GM13976 (cell line): ENCODE measurements at regions not wholly inside any gene's neighbourhood (a gene's known extent, or its start where the extent isn't known, plus 50 kb on each side); places are given as distances from the start of the nearest gene placed in this dataset.

Experiments used
- DNase-seq: peaks from one replicate; pipeline ENCODE4 v3.0.0; 2012; ENCODE audit warnings: low spot score
- CTCF ChIP-seq: IDR thresholded peaks from 2 replicates; pipeline ENCODE4 v1.5.1; 2012; ENCODE audit warnings: borderline replicate concordance, mild to moderate bottlenecking; ENCODE audit not compliant: insufficient read depth; ENCODE audit errors: extremely low read depth, missing control alignments, control extremely low read depth
- in situ Hi-C: fragments of 300-500 bp; cut with MboI; formaldehyde crosslinking; loops from one replicate; pipeline ENCODE4 v1.12.0; 2022; ENCODE audit warnings: low sequenced_read_pairs, mixed read lengths, inconsistent platforms; ENCODE audit not compliant: unreplicated experiment

DNA sequence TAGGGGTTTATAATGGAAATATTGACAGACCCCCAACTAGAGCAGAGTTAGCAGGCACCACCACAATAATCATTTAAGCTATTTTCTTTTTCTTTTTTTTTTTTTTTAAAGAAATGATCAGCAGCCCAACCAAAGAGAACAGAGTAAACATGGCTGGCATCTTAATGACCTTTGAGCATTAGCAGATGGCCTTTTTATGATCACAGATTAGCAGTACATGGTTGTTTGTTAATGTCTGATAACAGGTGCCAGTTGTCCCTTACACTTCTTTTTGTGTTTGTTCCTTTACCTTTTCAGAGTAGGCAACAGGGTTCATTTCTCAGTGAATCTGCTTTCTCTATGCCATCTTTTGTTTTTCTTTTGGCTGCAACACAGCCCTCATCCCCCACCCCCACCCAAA lies 747.0 kb downstream of the BCL11A start:
- DNase-seq, result no peak
- in situ Hi-C loops, result no loop called here
- TF ChIP-seq CTCF, result no peak

DNA sequence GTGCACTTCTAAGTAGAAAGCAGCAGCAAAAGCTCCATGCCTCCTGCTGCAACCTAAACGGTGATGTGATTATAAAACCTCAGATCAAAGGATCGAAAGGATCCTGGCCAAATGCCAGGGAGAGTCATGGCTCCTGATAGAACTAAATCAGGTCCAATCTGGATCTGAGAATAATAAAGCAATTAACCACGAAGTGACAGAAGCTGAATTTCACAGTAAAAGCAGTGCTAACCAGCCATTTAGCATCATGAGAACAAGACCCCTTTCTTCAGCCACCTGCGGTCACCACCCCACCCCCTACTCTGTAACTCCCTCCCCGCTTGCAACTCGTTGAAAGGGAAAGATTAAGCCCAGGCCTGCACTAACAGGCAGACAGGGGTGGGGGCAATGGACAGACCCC lies 748.7 kb downstream of the BCL11A start:
- in situ Hi-C loops, result no loop called here
- DNase-seq, result no peak
- no peak for TF ChIP-seq CTCF

- no peak for TF ChIP-seq CTCF
- in situ Hi-C loops, result no loop called here
- no peak for DNase-seq
Observed at GRCh38 chr2:59803586-59803985, 749.9 kb downstream of the BCL11A start.

- no peak for DNase-seq
- no peak for TF ChIP-seq CTCF
- in situ Hi-C loops, result no loop called here
Observed at GRCh38 chr2:59798687-59799232, 754.7 kb downstream of the BCL11A start.

GRCh38 chr2:59791004-59791618 lies 762.3 kb downstream of the BCL11A start:
- in situ Hi-C loops, result no loop called here
- no peak for TF ChIP-seq CTCF
- DNase-seq, result no peak

DNA sequence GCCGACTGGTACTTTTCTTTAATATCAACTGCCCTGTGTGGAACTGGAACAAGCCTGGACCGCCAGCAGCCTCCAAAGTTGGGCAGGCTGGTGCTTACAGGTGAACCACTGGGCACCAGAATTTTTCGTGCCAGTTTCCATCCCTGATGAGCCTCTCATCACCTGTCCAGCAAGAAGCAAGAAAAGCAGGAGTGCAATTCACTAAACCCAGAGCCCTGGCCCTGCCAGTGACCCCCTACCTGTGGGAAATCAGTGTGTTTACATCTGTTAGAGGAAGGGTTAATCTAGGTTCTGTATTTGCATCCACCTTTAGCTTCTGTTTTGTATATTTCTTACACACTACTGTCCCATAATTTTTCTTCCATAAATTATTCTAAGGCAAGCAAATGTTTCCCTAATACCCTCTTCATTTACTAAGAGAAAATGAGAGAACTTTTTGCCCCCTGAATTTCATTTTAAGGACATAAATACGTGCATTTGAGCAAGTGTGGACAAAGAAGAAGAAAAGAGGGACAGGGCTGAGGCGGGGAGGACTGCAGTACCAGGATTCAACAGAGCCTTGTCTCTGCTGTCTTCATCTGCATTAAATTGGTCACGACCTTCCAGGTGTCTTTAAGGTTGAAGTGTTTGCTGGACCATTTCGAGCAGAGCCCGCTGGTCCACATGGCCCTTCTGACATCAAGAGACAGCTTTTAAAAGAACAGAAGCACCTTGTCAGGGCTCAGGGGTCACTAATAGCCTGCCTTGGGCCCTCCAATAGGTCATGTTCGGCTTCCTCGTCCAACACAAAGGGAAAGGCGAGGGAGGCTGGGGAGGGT lies 763.1 kb downstream of the BCL11A start:
- no peak for TF ChIP-seq CTCF
- DNase-seq, result no peak
- in situ Hi-C loops, result no loop called here

GRCh38 chr2:59789523-59789922 lies 763.9 kb downstream of the BCL11A start:
- no peak for TF ChIP-seq CTCF
- in situ Hi-C loops, result no loop called here

More at GRCh38 chr2:59789523-59789922, 763.9 kb downstream of the BCL11A start:
- no peak for DNase-seq
